Activated CD8-positive, alpha-beta memory T cell treated with anti-CD3 and anti-CD28 coated beads, Interleukin-2, amount 10 ng/mL, durations not matched to agents 7 days and 5 days (primary cell): ENCODE measurements at regions not wholly inside any gene's neighbourhood (a gene's known extent, or its start where the extent isn't known, plus 50 kb on each side); places are given as distances from the start of the nearest gene placed in this dataset.

Experiments used
- ATAC-seq: fragments of 150-1000 bp; cut with Tn5 transposase; one replicate; pipeline ENCODE4 v1.10.0; 2021; ENCODE audit warnings: moderate library complexity
- CTCF ChIA-PET: fragments of 350-600 bp; sonication (Branson Sonifier 250); formaldehyde crosslinking; loops from one replicate; lab custom pipeline; 2021; ENCODE audit warnings: antibody characterized with exemption; lab: Charles Lee
- DNase-seq: peaks from one replicate; pipeline ENCODE4 v3.0.0-alpha.2; 2020
- H3K27ac Mint-ChIP-seq: one replicate; pipeline ENCODE4 v1.8.0; 2021; ENCODE audit warnings: mild to moderate bottlenecking, mixed read lengths
- H3K27me3 Mint-ChIP-seq: one replicate; pipeline ENCODE4 v1.8.0; 2021; ENCODE audit warnings: mixed read lengths
- H3K36me3 Mint-ChIP-seq: one replicate; pipeline ENCODE4 v1.8.0; 2021; ENCODE audit warnings: mild to moderate bottlenecking, mixed read lengths
- H3K4me1 Mint-ChIP-seq: one replicate; pipeline ENCODE4 v1.8.0; 2021; ENCODE audit warnings: mixed read lengths
- H3K4me3 Mint-ChIP-seq: one replicate; pipeline ENCODE4 v1.8.0; 2021; ENCODE audit warnings: mild to moderate bottlenecking, moderate library complexity, mixed read lengths
- H3K9me3 Mint-ChIP-seq: one replicate; pipeline ENCODE4 v1.8.0; 2022; ENCODE audit warnings: low read depth, mixed read lengths

DNA sequence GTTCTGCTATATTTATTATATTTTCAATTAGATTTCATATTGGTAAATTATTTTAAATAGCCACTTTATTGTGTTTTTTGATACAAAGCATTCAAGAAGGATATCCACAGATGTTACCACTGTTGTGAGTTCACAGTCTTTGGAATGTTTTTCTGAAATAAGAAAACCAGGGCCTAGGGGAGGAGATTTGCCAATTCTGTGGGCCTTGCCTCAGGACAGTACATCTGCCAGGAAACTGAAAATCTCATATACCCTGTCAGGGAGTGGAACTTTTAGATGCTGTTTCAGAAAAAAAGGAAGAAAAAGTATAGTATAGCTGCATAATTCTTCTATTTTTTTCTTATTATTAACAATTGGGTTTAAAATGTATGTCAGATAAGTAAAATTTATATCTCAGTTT is 995.9 kb upstream of the ADGRB3 start:
- H3K36me3 Mint-ChIP-seq, result no peaks in the 10 kb centered on the region
- H3K27ac Mint-ChIP-seq, result no peak overlapping the region
- H3K4me3 Mint-ChIP-seq, result no peak overlapping the region
- ATAC-seq, result no peak
- no peaks in the 10 kb centered on the region for H3K4me1 Mint-ChIP-seq
- no peaks in the 10 kb centered on the region for H3K9me3 Mint-ChIP-seq
- H3K27me3 Mint-ChIP-seq, result no peaks in the 10 kb centered on the region
- CTCF ChIA-PET, result no interaction called here
- DNase-seq, result no peak

DNA sequence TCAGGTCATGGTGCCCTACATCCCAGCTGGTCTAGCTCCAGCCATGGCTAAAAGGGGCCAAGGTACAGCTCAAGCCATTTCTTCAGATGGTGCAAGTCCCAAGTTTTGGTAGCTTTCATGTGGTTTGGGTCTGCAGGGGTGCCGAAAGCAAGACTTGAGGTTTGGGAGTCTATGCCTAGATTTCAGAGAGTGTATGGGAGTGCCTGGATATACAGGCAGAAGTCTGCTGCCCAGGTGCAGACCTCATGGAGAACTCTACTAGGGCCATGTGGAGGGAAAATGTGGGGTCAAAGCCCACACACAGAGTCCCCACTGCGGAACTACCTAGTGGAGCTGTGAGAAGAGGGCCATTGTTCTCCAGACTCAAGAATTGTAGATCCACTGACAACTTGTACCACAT is 1000.9 kb upstream of the ADGRB3 start:
- DNase-seq (no peak), ATAC-seq (no peak)
- Mint-ChIP-seq H3K4me3 (no peak overlapping the region), H3K9me3 (peaks cover 6% of the 10 kb centered on the region), H3K4me1 (no peaks in the 10 kb centered on the region), H3K36me3 (no peaks in the 10 kb centered on the region), H3K27ac (no peak overlapping the region), H3K27me3 (no peaks in the 10 kb centered on the region)
- CTCF ChIA-PET, result no interaction called here

DNA sequence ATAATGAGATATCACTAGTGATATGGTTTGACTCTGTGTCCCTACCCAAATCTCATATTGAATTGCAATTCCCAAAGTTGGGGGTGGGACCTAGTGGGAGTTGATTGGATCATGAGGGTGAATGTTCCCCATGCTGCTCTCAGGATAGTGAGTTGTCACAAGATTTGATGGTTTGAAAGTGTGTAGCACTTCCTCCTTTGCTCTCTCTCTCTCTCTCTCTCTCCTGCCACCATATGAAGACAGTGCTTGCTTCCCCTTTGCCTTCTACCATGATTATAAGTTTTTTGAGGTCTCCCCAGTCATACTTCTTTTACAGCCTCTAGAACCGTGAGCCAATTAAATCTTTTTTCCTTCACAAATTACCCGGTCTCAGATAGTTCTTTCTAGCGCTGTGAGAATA is 1002.0 kb upstream of the ADGRB3 start:
- Mint-ChIP-seq H3K9me3 (peaks cover 6% of the 10 kb centered on the region), H3K27me3 (no peaks in the 10 kb centered on the region), H3K27ac (no peak overlapping the region), H3K4me1 (no peaks in the 10 kb centered on the region), H3K4me3 (no peak overlapping the region), H3K36me3 (no peaks in the 10 kb centered on the region)
- DNase-seq (no peak), ATAC-seq (no peak)
- CTCF ChIA-PET, result no interaction called here

DNA sequence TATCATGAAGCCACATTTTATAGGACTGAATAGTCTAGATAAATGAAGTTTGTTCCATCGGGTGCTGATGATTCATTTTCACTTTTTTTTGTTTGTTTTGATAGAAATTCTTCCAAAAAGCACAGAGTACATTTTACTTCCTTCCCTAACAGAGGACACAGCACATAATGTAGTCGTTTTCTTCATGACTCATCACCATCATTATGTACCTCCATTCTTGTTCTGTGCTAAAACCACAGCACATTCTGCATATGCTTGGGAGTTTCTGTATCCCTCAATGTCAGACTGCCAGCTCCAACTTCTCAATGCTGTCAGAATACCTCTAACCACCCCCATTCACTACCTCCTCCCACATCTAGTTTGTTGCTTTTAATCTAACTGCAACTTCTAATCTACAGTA is 1004.9 kb upstream of the ADGRB3 start:
- H3K36me3 Mint-ChIP-seq, result no peaks in the 10 kb centered on the region
- H3K4me3 Mint-ChIP-seq, result no peak overlapping the region
- no peak overlapping the region for H3K27ac Mint-ChIP-seq
- DNase-seq (no peak), ATAC-seq (no peak)
- no peaks in the 10 kb centered on the region for H3K27me3 Mint-ChIP-seq
- peaks cover 6% of the 10 kb centered on the region for H3K9me3 Mint-ChIP-seq
- no peaks in the 10 kb centered on the region for H3K4me1 Mint-ChIP-seq
- CTCF ChIA-PET, result no interaction called here

DNA sequence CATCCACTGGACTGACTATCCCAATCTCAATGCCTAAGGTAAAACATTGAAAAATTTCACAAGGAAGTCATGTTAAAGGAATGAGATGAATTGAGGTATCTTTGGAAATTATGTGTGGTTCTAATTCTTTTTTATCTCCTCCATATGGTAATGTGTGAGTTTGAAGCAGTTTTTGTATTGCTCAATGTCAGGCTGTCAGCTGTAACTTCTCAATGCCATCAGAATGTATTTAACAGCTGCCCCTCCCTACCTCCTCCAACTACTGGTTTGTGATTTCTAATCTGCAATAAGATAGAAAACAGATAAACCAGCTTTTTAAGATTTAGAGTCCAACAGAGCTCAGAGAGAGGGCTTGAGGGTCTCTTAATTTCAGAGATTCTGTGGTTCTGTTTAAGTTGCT is 1005.8 kb upstream of the ADGRB3 start:
- no peak overlapping the region for H3K27ac Mint-ChIP-seq
- no peak for ATAC-seq
- no peaks in the 10 kb centered on the region for H3K27me3 Mint-ChIP-seq
- CTCF ChIA-PET, result no interaction called here
- peaks cover 6% of the 10 kb centered on the region for H3K9me3 Mint-ChIP-seq
- no peak for DNase-seq
- no peak overlapping the region for H3K4me3 Mint-ChIP-seq
- no peaks in the 10 kb centered on the region for H3K36me3 Mint-ChIP-seq
- H3K4me1 Mint-ChIP-seq, result no peaks in the 10 kb centered on the region

DNA sequence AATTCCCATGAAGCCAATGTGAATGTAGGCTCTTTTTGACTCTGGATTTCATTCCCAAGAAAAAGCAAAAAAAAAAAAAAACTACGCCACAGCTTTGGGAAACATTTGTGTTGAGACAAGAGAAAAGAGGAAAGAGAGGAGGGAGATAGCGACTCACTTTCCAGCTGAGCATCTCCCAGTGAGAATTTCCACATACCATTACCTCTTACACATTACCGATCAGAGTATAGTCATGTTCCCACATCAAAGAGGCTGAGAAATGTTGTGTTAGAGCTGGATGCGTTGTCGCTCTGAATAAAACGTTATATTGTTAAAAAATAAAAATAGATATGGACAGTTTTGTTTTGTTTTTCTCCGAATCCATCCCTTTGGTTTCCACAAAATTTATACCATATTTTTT is 1019.3 kb upstream of the ADGRB3 start:
- DNase-seq (no peak), ATAC-seq (no peak)
- CTCF ChIA-PET, result no interaction called here
- no peak overlapping the region for H3K4me3 Mint-ChIP-seq
- peaks cover 6% of the 10 kb centered on the region for H3K9me3 Mint-ChIP-seq
- no peaks in the 10 kb centered on the region for H3K4me1 Mint-ChIP-seq
- H3K36me3 Mint-ChIP-seq, result no peaks in the 10 kb centered on the region
- no peaks in the 10 kb centered on the region for H3K27me3 Mint-ChIP-seq
- no peak overlapping the region for H3K27ac Mint-ChIP-seq

DNA sequence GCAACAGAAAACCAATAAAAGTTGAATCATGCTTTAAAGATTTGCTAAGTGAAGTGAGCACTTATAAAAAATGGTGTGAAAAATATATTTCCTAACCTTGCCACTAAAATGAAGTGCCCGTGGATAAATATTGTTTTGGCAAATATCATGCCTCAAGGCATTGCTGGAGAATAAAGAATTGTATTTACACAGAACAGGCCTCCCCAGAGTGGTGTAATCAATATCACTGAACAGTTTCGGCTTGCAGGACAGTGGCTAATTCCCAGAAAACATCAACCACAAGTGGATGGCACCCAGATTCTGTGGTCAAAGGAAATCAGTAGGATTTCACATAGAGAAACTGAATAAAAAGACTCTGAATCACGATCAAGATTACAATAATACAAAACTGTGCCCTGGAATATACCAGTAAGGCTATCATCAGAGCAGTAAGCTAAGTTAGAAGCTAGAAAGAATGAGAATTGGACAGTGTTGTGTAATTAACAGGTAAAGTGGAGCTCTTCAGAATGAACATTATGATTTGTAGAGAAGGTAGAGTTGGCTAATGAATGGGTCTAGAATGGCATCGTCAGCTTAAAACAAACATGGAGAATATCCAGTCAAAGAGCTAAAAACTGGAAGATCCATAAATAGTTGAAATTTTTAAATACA is 1026.9 kb upstream of the ADGRB3 start:
- Mint-ChIP-seq H3K4me1 (no peaks in the 10 kb centered on the region), H3K27ac (no peak overlapping the region), H3K36me3 (no peaks in the 10 kb centered on the region), H3K9me3 (no peaks in the 10 kb centered on the region), H3K27me3 (no peaks in the 10 kb centered on the region), H3K4me3 (no peak overlapping the region)
- CTCF ChIA-PET, result no interaction called here
- ATAC-seq, result no peak
- no peak for DNase-seq

DNA sequence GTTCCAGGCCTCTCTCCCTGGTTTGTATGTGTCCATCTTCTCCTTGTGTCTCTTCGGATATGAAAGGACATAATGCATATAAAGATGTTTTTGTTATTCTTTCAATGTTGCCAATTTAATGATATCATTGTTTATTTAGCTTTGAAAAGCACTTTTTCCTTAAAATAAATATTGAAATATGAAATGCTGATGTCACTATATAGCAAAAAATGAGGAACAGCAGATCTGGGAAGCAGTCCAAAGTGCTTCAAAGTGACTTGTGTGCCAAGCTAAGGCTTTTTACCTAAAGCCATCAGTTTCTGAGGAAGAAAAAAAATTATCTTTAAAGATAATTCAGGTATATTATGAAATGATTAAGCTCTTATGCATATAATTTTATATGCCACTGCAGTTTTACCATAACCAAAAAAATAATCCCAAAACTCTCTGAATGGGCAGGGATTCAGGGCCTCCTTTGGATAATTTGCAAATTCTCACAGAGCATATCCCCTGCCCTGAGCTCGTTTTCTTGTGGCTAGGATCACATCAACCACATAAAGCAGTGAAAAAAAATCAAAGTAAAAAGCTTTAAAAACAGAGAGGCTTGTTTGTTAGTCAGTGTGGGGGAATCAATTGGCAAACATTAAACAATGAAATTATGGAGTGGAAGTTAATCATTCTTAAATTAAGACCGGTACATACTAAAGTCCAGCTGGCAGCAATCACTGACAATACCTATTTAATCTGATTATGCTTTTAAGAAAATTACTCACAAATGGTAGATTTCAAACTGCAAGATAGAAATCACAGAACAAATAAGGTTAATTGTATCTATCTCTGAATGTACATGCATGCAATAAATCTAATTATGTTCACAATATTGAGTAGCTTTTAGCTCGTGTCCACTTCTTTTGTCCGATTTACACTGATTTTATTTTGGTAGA is 1027.9 kb upstream of the ADGRB3 start:
- Mint-ChIP-seq H3K36me3 (no peaks in the 10 kb centered on the region), H3K4me3 (no peak overlapping the region), H3K9me3 (peaks cover 3% of the 10 kb centered on the region), H3K27me3 (no peaks in the 10 kb centered on the region), H3K27ac (no peak overlapping the region), H3K4me1 (no peaks in the 10 kb centered on the region)
- no peak for ATAC-seq
- no peak for DNase-seq
- CTCF ChIA-PET, result no interaction called here

DNA sequence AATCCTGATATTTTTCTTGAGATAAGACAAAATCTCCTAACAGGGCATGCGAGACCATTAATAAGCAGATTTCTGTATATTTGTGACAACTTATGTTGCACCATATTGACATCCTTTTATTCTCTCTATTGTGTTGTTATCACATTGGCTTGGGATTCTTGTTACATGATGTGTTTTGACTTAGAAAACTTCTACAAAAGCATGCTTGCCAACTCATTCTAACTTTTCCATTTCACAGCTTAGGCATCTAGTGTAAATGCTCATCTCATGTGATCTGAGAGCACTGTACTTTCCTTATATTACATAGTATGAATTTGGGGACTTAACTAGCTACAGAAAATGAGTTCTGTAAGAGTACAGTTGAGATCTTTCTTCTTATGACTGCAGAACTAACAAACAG is 1040.7 kb upstream of the ADGRB3 start:
- no peaks in the 10 kb centered on the region for H3K36me3 Mint-ChIP-seq
- H3K27me3 Mint-ChIP-seq, result no peaks in the 10 kb centered on the region
- CTCF ChIA-PET, result no interaction called here
- no peak overlapping the region for H3K27ac Mint-ChIP-seq
- DNase-seq (no peak), ATAC-seq (no peak)
- H3K9me3 Mint-ChIP-seq, result no peaks in the 10 kb centered on the region
- H3K4me1 Mint-ChIP-seq, result no peaks in the 10 kb centered on the region
- no peak overlapping the region for H3K4me3 Mint-ChIP-seq

DNA sequence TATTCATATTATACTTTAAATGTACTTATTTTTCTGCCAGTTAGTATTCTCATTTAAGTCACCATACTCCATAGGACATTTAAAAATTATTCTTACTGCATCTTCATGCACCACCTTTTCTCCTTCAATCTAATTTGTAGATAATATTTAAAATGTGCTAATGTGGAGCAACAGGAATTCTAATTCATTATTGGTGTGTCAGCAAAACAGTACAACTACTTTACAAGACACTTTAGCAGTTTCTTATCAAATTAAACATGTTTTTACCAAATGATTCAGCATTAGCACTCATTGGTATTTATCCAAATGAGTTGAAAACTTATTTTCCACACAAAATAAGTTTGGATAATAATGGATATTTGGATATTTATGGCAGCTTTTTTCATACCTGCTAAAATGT is 1041.8 kb upstream of the ADGRB3 start:
- no peak for ATAC-seq
- no peaks in the 10 kb centered on the region for H3K9me3 Mint-ChIP-seq
- no peaks in the 10 kb centered on the region for H3K4me1 Mint-ChIP-seq
- CTCF ChIA-PET, result no interaction called here
- H3K4me3 Mint-ChIP-seq, result no peak overlapping the region
- DNase-seq, result no peak
- H3K27ac Mint-ChIP-seq, result no peak overlapping the region
- no peaks in the 10 kb centered on the region for H3K36me3 Mint-ChIP-seq
- no peaks in the 10 kb centered on the region for H3K27me3 Mint-ChIP-seq

DNA sequence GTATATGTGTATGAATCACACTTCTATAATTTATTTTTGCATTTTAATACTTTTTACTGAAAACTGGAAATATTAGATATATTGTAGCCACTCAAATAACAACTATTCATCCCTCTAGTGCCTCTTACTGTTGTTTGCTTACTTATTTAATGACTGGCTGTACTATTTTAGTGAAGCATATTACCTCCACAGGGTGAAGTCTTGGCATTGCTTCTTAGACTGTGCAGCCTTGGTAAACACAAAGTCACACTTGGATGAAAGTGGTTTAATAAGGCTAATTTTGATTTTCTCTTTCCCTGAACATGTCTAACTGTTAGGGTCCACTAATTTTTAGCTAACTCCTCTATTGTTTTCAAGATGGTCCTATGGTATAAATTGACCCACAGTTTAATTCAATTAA is 1043.2 kb upstream of the ADGRB3 start:
- Mint-ChIP-seq H3K9me3 (peaks cover under 1% of the 10 kb centered on the region), H3K36me3 (no peaks in the 10 kb centered on the region), H3K27ac (no peak overlapping the region), H3K4me1 (no peaks in the 10 kb centered on the region), H3K4me3 (no peak overlapping the region), H3K27me3 (no peaks in the 10 kb centered on the region)
- ATAC-seq (no peak), DNase-seq (no peak)
- CTCF ChIA-PET, result no interaction called here

DNA sequence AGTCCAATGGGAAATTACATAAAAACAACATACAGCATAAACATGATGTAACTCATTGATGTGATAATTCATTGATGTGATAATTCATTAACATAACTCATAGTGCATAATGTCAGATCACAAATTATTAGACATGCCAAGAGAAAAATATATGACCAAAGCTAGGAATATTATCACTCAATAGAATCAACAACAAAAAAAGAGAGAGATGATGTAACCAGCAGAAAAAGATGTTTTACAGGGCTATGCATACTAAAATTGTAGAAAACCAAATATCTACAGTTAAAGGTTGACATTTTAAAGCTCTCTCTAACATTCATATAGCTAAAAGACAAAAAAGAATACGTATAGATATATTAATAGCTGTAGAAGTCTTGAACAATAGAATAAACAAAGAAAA is 1067.2 kb upstream of the ADGRB3 start:
- no peaks in the 10 kb centered on the region for H3K36me3 Mint-ChIP-seq
- ATAC-seq (no peak), DNase-seq (no peak)
- CTCF ChIA-PET, result no interaction called here
- H3K27me3 Mint-ChIP-seq, result no peaks in the 10 kb centered on the region
- H3K27ac Mint-ChIP-seq, result no peak overlapping the region
- no peak overlapping the region for H3K4me3 Mint-ChIP-seq
- peaks cover 3% of the 10 kb centered on the region for H3K9me3 Mint-ChIP-seq
- H3K4me1 Mint-ChIP-seq, result no peaks in the 10 kb centered on the region

DNA sequence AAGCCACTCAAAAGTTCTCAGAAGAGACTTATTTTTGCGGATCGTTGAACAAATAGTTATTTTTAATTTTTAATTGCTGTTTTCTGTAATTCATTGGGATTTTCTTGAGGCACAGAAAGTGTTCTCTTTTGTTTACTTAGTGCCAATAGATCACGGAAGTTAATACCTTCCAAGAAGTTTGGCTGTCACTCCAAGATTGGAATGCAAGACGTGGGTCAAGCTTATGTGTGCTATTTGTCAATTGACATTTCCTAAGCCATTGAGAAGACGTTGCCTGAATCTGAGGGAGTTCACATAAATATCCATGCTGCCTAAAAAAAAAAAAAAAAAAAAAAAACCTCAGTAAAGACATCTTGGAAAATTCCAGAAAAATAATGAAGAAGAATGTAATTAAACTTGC is 1071.4 kb upstream of the ADGRB3 start:
- H3K4me3 Mint-ChIP-seq, result no peak overlapping the region
- ATAC-seq, result no peak
- CTCF ChIA-PET, result no interaction called here
- no peaks in the 10 kb centered on the region for H3K4me1 Mint-ChIP-seq
- H3K9me3 Mint-ChIP-seq, result peaks cover 6% of the 10 kb centered on the region
- DNase-seq, result no peak
- H3K36me3 Mint-ChIP-seq, result no peaks in the 10 kb centered on the region
- H3K27me3 Mint-ChIP-seq, result no peaks in the 10 kb centered on the region
- no peak overlapping the region for H3K27ac Mint-ChIP-seq

DNA sequence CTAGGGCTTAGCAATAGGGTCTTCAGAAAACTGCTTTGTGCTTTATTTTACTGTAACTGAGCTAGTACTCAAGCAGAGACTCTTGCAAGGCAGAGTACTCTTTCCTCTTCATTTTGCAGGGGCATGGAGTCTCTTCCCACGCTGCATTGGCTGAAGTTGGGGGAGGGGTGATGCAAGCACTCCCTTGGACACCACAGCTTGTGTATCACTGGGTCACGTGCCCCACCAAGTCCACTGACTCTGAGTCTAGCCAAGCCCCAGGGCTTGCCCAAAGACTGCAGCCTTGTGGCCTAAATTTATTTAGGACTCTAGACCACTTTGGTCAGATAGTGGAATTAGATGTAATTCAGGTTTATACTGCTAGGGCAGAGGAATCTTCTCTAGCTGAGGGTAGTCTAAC is 1075.0 kb upstream of the ADGRB3 start:
- no peaks in the 10 kb centered on the region for H3K36me3 Mint-ChIP-seq
- no peak for ATAC-seq

More for the DNA sequence above, 1075.0 kb upstream of the ADGRB3 start:
- Mint-ChIP-seq H3K4me1 (no peaks in the 10 kb centered on the region), H3K9me3 (peaks cover 14% of the 10 kb centered on the region), H3K27me3 (no peaks in the 10 kb centered on the region), H3K27ac (no peak overlapping the region), H3K4me3 (no peak overlapping the region)
- CTCF ChIA-PET, result no interaction called here
- DNase-seq, result no peak
